HG03095 (cell line): ENCODE measurements at regions not wholly inside any gene's neighbourhood (a gene's known extent, or its start where the extent isn't known, plus 50 kb on each side); places are given as distances from the start of the nearest gene placed in this dataset.

ENCODE experiments used
- ATAC-seq: cut with Tn5 transposase; IDR thresholded peaks from one replicate; pipeline ENCODE4 v1.9.1; 2021; ENCODE audit warnings: moderate library complexity; ENCODE audit not compliant: unreplicated experiment

GRCh38 chr6:40759838-40760237, 172.7 kb upstream of the LRFN2 start:
- no peak for ATAC-seq

- no peak for ATAC-seq
Observed at GRCh38 chr6:40759264-40759663, 172.1 kb upstream of the LRFN2 start.

- no peak for ATAC-seq
Observed at GRCh38 chr6:40755749-40756452, 168.7 kb upstream of the LRFN2 start.

- no peak for ATAC-seq
Observed at GRCh38 chr6:40755046-40755681, 168.0 kb upstream of the LRFN2 start.

GRCh38 chr6:40754461-40755045, 167.4 kb upstream of the LRFN2 start:
- ATAC-seq: no peak

GRCh38 chr6:40753675-40754448, 166.7 kb upstream of the LRFN2 start:
- no peak for ATAC-seq

- ATAC-seq: no peak
Observed at GRCh38 chr6:40753048-40753447, 165.9 kb upstream of the LRFN2 start.

GRCh38 chr6:40744835-40745234, 157.7 kb upstream of the LRFN2 start:
- no peak for ATAC-seq

GRCh38 chr6:40743690-40744446, 156.7 kb upstream of the LRFN2 start:
- no peak for ATAC-seq

- no peak for ATAC-seq
Observed at GRCh38 chr6:40743226-40743625, 156.1 kb upstream of the LRFN2 start.

- no peak for ATAC-seq
Observed at GRCh38 chr6:40740518-40740917, 153.4 kb upstream of the LRFN2 start.

- ATAC-seq: no peak
Observed at GRCh38 chr6:40738551-40739193, 151.5 kb upstream of the LRFN2 start.

GRCh38 chr6:40735521-40735920, 148.4 kb upstream of the LRFN2 start:
- no peak for ATAC-seq

- ATAC-seq: no peak
Observed at GRCh38 chr6:40735121-40735520, 148.0 kb upstream of the LRFN2 start.

- no peak for ATAC-seq
Observed at GRCh38 chr6:40734607-40735006, 147.4 kb upstream of the LRFN2 start.

GRCh38 chr6:40733770-40734396, 146.7 kb upstream of the LRFN2 start:
- no peak for ATAC-seq

GRCh38 chr6:40733290-40733689, 146.1 kb upstream of the LRFN2 start:
- ATAC-seq: no peak

- ATAC-seq: no peak
Observed at GRCh38 chr6:40732878-40733277, 145.7 kb upstream of the LRFN2 start.

- no peak for ATAC-seq
Observed at GRCh38 chr6:40728643-40729042, 141.5 kb upstream of the LRFN2 start.

- no peak for ATAC-seq
Observed at GRCh38 chr6:40727271-40727670, 140.1 kb upstream of the LRFN2 start.
